CD1c-positive myeloid dendritic cell (primary cell): ENCODE measurements at regions not wholly inside any gene's neighbourhood (a gene's known extent, or its start where the extent isn't known, plus 50 kb on each side); places are given as distances from the start of the nearest gene placed in this dataset.
"Not testable (repeated sequence)": the region's sequence is repeated elsewhere in the genome, so short reads cannot be mapped to it uniquely, and the experiment has no call there.

Experiments
- DNase-seq: peaks from one replicate; pipeline ENCODE4 v3.0.0-alpha.2; 2016; ENCODE audit errors: extremely low spot score

DNA sequence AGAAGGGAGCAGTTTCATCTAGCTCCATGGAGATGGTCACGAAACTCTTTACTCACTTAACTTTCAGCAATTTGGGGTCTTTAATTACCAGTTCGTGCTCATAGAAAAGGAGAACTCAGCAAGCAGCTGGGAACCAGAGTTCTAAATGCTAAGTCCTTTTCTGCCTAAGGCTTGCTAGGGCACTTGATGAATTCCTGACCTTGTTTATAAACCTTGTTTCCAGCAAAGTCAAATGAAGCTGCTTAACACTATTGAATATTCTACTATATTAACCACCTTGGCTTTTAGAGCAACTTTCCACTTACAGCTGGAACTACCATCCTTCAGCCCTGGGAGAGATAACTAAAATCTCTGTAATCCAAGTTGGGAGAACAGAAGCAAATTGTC lies 79.5 kb upstream of the TSC22D2 start:
- DNase-seq = no peak

DNA sequence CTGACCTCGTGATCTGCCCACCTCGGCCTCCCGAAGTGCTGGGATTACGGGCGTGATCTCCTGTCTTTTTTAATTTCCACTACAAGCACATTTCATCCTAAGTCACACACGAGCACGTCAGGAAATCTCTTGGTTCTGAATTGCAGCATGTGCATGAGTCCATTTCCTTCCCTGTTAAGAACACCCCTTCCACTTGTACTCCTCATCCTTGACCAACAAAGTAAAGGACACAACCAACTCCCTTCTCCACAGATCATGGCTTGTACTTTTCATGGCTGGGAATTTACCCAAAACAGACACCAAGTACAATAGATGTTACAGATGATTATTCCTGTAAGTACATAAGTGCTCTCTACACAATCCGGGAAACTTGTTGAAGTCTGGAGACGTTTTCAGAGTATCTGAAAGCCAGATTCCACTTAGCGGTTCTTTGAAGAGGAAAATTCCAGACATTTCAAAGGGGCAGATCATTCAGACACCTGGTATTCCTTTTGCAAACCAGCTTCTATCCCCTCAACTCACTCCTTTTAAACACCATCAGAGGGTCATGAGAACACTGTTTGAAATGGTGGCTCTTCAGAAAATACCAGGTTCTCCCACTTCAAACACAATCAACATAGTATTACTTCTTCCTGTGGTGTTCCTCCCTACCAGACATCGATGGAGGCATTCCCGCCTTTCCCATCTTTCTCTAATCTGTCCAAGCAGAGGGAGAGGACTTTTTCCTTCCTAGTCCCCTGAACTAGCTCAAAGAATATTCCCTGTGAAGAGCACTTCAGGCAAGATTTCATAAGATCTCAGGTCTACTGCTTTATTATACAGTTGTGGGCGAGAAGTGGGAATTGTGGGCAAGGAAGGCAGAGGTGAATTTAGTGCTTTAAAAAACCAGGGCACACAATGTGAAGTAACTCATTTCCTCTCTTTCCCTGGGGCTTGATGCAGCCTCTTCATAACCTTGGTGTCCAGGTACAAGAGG lies 80.1 kb upstream of the TSC22D2 start:
- no peak for DNase-seq

DNA sequence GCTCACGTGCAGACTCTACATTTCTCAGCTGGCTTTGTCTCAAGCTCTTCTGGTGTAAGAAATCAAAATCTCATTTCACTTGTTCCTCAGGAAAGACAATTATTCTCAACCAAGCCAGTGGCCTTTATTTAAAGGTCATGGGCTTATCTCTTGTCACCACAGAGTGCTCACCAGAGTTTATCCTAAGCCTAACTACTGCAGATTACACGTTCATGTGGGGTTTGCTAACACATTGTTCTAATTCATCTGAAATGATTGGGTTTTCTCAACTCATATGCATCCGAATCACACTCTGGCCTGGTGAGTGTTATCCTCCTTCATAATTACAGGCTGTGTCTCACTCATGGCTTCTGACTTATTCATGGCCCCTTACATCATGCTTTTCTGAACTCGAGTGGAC lies 83.3 kb upstream of the TSC22D2 start:
- DNase-seq = no peak

DNA sequence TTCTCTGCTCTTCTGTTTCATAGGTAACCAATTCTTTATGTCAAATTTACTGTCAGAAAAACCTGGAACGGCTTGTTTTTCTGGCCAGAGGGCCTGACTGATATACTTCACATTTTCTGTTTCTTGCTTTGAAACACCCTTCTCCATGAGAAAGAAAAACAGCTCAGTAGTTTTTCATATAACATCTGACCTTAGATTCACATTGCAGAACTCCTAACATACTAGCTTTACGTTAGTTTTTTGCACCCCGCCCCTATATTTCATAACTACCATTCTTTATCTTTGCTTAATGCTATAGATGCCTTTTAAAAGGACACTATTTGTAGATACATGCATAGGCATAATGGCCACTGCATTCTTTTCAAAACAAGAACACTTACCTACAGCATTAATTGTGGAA lies 83.9 kb upstream of the TSC22D2 start:
- no peak for DNase-seq

DNA sequence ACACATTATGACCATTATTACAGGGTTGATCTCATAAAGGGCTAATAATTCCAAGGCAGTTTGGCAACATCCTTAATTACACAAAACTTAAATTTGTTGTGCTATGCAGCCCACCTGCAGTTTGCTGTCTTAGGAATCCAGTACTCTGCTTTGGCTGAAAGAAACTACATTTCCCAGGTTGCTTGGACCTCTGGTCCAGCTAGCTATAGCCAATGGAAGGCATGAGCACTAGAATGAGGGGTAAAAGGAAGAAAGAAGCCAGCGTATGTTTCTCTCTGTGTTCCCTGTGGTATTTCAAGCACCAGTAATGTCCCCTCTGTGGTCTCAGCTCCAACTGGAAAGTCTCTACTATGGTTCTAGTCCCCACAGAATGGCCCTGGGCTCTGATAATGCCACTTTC lies 84.3 kb upstream of the TSC22D2 start:
- no peak for DNase-seq

DNA sequence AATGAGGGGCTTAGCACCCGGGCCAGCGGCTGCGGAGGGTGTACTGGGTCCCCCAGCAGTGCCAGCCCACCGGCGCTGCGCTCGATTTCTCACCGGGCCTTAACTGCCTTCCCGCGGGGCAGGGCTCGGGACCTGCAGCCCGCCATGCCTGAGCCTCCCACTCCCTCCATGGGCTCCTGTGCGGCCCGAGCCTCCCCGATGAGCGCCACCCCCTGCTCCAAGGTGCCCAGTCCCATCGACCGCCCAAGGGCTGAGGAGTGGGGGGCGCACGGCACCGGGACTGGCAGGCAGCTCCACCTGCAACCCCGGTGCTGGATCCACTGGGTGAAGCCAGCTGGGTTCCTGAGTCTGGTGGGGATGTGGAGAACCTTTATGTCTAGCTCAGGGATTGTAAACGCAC lies 85.0 kb upstream of the TSC22D2 start:
- DNase-seq = not testable (repeated sequence)

DNA sequence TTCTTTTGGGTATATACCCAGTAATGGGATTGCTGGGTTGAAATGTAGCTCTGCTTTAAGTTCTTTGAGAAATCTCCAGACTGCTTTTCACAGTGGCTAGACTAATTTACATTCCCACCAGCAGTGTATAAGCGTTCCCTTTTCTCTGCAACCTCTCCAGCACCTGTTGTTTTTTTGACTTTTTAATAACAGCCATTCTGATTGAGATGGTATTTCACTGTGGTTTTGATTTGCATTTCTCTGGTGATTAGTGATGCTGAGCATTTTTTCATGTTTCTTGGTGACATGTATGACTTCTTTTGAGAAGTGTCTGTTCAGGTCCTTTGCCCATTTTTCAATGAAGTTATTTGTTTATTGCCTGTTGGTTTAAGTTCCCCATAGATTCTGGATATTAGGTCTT lies 87.1 kb upstream of the TSC22D2 start:
- DNase-seq = not testable (repeated sequence)

DNA sequence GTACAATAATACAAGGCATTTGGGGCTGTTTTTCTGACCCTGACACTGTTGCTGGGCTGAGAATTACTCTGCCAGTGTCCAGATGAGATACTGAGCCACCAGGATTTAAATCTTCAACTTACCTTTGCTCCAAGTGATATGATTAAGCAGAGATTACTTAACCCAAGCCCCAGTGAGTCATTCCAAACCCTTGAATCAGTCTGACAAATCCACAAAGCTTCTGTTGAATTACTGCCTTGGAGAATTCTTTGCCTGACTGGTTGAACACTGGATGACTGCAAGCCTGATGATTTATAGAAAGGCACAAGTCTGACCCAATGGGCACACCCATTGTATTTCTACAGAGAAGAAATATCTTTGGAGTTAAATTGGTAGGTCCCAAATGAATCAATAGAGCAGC lies 88.2 kb upstream of the TSC22D2 start:
- no peak for DNase-seq

DNA sequence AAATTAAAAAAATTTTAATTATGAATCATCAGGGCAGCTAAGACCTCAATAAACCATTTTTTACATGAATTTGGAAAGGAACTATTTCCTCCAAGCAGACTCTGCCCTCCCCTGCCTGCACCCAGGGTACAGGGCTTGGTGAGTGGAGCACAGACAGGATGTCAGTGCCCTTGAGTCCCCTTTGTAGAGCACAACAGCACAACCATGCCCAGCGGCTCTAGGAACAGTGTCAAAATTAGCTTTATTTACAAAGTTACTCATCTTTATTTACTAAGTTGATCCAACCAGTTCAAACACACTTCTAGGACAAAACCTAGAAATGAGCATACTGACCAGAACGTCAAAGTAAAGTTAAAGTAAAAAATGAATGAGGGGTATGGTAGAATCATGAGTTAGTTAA lies 90.6 kb upstream of the TSC22D2 start:
- DNase-seq = no peak

DNA sequence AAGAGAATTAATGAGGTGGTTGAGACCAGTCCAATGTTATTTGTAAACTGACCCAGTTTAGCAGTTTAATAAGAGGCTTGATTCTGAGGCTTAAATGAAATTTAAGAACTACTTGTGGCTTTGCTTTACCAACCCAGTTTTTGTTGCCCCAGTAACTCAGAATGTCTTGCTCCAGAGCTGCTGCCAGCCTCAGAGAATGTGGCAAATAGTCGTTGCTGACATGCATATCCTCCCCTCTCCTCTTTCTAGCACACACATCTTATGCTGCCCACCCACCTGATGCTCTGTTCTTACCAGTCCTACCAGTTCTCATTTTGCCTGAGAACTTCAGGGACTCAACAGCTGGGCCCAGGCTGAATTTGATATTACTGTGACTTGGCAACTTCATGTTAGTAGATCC lies 92.4 kb upstream of the TSC22D2 start:
- no peak for DNase-seq

DNA sequence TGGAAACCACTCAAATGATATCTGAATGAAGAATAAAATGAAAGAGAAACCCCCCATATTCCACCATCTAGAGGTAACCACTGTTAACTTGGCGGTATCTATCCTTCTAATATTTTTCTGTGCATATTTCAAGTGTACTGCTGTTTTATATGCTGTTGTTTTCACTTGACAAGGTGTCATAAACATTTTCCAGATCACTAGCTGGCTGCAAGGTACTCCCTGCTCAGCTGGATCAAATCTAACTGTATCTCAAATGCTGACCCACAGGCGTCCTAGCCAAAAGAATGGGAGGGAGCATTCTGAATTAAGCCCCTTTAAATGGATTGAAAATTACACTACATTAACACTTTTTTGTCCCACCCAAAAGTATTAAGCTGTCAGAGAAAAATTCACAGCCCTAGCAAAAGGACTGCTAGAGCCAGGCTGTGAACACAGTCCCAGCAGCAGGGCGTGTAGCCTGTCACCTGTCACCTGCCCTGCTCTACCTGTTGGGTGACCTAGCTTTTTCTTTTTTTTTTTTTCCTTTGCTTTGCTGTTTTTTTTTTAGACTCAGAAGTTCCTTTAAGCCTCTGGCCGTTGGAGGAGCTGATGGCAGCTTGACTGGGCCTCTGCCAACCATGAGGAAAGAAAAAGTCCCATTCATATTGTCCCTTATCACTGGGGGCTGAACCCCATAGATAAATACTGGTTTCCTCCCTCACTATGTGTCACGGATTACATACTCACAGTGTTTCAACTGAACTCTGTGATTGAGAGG lies 93.7 kb upstream of the TSC22D2 start:
- no peak for DNase-seq

DNA sequence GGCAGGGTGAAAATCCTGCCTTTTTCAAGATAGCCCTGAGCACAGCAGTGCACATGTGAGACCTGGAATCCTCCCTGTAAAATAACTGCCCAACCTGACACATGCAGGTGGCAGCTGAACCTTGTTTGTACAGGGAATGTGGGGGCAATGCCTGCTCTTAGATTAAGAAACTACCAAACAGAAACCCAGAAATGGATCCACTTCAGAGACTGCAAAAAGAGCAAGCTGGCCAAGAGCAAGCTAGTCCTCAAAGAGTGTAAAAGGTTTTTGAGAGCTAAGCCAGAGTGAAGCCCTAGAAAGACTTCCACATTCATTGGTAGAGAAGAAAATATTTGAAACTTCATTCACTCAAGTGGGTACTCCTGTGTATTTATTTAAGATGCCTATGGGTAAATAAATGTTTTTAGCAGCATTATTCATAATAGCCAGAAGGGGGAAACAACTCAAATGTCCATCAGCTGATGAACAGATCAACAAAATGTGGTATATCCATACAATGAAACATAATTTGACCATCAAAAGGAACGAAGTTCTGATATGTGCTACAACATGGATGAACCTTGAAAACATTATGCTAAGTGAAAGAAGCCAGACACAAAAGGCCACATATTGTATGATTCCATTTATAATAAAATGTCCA lies 96.0 kb upstream of the TSC22D2 start:
- no peak for DNase-seq

DNA sequence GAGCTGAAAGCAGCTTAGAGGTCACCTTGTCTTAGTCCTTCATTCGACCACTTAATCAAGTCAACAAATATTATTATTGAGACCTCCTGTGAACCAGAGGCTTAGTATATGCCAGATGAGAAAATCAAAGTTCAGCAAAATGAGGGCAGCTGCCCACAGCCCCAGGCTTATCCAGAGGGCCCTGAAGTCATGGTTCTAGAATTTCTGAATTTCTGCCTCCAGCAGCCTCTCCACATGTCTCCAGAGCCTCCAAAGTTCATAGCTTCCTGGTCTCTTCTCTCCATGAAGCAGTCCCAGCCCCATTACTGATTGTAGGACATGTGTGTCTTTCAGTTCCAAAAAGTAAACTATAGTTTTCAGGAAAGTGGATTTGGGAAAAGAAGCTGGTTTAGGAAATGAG lies 96.9 kb upstream of the TSC22D2 start:
- DNase-seq = no peak

DNA sequence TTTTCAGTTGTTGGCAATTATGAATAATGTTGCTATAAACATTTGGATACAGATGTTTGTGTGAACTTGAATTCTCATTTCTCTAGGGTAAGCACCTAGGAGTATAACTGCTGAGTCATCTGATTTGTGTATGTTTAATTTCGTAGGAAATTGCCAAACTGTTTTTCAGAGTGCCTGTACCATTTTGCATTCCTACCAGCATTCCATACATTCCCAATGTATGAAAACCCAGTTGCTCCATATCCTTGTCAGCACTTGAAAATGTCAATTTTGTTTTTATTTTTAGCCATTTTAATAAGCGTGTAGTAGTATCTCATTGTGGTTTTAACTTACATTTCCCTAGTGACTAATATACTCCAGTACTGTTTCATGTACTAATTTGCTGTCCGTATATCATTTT lies 98.5 kb upstream of the TSC22D2 start:
- no peak for DNase-seq

DNA sequence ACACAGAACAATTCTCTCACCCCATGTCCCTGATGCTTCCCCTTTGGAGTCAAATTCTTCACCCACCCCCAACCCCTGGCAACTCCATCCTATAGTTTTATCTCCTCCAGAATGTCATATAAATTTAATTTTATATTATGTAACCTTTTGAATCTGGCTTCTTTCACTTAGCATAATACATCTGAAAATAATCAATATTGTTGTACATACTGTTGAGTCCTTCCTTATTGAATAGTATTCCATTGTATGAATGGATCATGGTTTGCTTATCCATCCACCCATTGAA lies 98.9 kb upstream of the TSC22D2 start:
- no peak for DNase-seq

DNA sequence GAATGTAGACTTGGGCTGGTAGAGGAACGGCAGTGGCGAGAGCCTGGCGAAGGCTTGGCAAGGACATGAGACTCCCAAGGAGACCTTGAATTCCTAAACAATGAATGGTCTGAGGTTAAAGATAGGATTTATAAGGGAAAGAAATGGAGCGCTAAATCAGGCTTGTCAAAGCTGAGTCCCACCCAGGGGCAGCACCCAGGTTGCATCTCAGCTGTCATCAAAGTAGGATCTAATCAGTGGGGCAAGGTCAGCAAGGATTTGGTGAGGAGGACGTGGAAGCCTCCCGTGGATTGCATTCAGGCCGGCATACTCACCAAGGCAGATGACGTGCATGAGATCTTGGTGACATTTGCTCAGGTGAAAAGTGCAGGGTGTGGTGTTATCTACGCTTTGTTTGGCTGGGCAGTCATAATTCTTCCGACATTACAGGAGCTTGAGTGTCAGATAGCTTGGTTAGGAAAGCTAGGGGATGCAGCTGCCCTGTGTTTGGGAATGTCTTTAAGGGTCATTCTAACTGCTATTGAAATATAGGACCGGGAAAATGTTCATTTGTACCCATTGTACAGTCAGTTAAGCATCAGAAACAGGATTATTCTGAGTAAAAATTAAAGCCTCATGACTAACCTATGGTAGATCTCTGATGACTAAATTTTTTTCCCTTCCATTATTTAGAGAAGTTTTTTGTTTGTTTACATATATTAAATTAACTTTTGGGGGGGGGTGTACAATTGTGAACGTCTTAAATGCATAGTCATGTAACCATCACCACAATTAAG lies 99.4 kb upstream of the TSC22D2 start:
- DNase-seq = no peak

DNA sequence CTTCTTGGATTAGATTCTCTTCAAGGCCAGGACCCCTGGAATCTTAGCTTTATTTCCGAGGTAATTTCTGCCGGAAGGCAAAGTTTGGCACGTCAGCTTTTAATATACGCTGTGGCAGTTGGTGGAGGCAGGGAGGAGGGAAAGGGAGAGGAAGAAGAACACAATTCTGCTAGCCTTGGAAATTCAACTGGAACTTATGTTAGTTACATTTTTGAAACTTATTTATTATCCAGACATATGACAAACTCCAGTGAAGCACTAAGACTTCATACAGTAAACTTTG lies 100.1 kb upstream of the TSC22D2 start:
- DNase-seq = no peak

DNA sequence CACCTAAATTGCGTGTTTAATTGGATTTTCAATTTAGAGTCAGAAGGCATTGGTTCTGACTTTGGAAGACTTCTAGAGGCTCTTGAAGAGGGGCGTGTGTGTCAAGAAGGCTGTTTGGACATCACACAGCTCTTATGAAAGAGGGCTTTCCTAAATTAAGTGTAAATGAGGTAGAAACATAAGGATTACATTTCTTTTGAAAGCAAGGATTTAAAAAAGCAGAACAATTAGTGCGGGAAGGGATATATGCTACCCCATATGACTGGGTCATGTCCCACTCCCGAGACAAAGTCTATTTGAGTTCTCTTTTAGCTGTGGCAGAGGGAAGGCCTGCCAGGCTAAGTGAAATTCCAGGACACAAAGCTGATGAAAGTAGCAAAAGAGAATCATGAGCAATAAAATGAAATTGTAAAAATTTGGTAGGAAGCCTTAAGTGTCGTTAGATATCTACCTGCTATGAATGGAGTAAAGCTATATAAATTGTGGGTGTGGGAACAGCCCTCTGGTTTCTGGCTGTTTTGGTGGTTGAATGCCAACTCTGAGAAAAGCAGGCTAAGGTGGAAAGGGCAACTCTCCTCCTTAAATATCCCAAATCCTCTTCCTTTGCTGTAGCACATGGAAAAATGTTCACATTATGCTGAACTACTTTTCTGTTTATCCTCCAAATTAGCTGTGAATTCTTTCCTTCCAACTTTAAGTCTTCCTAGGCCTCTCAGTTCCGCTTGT lies 100.6 kb upstream of the TSC22D2 start:
- DNase-seq = no peak

DNA sequence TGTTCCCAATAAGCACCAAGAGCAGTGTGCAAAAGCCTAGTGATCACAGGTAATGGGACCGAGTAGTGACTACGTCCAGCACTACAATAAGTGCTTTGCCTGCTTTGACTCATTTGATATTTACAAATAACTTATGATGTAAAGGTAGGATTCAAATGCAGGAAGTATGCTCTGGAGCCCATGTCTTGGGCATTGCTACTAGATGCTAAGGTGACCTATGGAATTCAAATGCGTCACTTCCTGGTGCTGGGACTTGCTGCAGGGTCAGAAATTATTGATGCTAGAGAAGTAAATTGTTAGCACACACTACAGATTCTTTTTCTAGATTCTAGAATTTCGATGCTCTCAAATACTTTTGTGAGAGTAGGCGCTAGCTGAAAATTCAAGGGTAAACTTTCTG lies 101.2 kb upstream of the TSC22D2 start:
- no peak for DNase-seq

DNA sequence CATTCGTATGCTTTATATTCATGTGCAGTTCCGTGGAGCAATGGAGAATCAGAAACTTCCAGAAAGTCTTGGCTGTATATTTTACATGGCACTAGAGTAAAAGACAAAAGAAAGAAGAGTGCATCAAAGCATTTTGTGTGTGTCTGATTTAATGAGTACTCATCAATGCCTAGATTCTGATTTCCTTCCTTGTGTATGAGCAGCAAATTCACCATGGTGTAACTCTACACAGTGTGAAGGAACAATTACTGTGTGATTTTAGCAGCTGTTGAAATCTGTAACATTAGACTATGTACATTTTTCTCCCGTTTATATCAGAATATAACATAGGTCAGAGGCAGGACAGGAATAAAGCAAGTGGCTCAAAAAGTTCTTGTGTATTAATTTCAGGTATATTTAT lies 102.0 kb upstream of the TSC22D2 start:
- no peak for DNase-seq

DNA sequence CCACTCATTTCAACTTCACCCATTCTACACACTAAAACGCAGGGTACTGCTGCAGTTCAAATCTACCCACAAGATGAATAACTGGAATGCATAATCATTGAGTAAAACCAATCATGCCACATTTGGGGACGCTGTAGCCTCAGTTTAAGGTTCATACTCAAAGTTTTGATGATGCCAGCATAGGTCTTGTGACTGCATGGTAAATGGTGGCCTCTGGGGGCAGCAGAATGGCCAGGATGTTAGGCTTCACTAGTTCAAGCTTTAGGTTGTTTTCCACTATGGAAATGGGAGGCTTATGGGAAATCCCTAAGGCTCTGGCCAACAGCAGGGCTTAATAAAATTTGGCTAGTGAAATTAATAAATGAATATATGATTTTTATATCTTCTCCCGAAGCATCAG lies 104.3 kb upstream of the TSC22D2 start:
- peak; percentile 5 for DNase-seq

DNA sequence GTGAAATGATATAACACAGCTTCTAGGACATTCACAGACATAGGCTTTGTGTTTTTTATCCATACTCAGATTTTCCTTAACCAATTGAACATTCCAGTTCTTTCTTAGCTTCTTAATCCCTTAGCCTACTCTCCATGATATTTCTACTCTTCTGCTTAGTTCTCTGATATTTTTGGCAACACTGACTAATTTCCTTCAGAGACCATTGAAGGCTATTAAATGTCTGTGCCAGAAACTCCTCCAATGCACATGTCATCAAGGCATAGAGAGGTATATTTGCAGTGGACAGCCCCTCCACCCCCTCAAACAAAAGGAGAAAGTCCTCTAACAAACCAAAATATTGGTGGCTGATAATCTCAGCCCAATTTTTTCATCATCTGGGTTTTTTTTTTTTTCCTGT lies 105.9 kb upstream of the TSC22D2 start:
- DNase-seq = no peak
